ENCODE measurements at regions not wholly inside any gene's neighbourhood (a gene's known extent, or its start where the extent isn't known, plus 50 kb on each side); places are given as distances from the start of the nearest gene placed in this dataset.

DNA sequence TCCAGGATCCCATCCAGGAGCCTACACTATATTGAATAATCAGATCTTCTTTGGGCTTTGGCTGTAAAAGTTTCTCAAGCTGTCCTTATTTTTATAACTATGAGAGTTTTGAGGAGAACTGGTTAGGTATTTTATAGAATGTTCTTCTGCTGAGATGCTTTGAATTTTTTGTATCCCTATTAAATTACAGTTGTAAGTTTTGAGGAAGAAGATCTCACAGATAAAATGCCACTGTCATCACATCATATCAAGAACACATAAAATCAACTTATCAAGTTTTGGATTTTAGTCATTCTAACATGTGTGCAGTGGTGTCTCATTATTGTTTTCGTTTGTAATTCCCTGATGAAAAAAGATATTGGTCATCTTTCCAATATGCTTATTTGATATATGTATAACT is 260.2 kb upstream of the COL3A1 start:
- DNase-seq (ENCODE audit: low spot score), result no peak

DNA sequence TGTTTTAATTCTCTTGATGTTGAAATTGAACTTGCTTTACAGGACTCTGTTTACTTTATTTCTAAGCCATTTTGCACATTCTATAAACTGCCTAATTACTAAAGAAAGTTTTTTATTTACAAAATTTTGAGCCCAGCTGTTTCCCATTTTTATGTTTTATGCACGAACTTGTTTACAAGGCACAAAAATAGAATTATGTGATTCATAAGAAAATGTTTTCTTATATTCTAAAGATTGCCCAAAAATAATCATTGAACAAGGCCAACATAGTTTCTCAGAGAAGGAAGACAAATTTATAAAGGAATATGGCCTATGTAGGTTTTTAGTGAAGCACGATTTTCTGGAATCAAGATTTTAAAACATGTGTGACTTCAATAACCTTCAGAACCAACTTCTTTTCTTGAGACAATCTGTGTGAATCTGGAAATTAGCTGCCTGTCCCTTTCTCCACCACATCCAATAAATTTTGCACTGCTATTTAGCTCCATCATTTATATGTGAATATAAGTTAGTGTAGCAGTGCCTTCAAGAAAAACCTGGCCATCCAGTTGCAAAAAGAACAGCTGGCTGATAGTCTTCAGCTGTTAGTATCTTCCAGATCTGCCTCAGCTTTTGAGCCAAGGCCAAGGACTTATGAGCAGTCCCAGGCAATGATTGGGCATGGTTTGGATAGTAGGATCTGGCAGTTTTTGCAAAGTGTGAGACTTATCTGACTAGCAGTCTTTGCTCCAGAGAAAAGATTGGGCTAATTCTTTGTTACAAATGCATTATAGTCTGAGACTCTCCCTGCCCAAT is 253.2 kb upstream of the COL3A1 start:
- no peak for DNase-seq (ENCODE audit: low spot score)

DNA sequence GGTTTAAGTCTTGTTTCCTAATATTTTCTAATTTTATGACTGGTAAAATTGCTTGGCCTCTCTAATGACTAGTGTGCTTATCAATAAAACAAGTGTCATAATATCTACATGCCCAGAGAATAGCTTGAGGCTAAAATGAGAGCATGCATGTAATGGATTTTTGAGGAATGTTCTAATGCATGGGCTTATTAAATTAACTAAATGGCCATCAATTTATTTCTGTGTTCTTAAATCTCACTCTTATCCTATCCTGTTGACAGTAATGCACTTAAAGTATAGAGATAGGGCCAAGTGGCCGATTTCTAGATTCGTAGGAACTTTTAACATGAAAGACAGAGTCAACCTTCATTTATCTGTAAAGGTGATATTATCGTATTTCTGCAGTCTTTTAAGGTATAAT is 252.4 kb upstream of the COL3A1 start:
- no peak for DNase-seq (ENCODE audit: low spot score)

DNA sequence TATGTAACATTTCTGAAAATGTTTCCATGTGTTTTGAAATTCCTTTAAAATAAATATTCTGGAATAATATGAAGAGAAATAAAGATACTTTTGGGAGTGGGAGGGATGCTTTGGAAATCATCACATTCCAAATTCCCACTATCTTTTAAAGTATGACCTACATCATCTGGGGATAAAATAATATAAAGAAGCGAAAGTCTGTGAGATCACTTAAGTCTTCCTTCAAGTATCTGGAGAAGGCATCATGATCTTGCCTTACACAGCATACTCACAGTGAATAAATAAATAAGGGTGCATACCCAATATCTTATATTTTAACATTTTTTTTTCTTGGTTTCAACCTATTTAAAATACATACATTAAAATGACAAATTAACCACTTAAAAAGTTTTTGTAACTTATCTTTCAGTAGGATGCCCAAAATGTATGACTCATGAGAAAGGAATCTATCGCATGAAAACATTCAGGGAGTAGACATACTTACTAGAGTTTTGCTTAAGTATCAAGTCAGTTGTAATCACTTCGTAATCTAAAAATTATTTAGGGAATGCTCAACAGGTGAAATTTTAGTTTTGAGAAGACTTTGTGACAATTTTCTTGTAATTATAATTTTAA is 248.3 kb upstream of the COL3A1 start:
- DNase-seq (ENCODE audit: low spot score), result no peak

DNA sequence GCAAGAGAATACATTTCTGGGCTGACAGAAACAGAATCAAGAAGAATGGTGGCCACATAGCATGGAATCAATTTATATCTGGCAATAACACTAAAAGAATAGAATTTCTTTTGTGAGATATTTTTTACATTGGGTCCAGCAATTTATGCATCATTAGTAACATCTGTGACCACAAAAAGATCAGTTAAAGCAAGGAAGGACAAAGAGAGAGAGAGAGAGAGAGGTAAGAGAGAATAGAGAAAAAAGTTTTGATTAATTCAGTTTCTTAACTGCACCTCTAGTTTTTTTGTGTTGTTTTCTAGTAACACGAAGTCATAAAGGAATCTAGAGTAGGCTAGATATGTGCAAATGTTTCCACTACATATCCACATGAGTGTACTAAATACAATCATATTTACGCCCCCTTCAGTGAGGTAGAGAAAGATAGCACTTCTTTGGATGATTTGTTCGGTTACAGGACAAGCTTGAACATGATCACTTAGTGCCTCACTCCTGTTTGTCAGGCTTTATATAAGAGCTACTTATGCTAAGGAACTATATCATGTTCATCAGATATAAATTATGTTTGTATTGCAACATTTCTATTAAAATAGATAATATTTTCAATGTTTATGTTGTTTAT is 247.4 kb upstream of the COL3A1 start:
- DNase-seq (ENCODE audit: low spot score), result no peak

DNA sequence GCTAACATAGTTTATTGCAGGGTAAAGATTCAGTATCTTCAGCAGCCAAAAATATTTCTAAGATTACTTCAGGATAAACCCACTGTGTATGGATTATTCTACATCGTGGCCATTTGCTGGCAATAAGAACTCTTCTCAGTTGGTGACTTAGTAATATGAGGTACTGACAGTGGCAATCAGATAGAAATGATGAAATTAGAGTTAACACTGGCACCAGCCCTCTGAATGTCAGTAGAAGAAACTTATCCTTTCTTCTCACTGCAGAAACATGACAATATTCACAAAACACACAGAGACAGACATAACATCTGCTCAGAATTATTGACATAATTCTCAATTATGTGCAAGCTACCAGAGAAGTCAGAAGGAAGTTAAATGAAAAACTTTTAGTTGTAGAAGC is 246.3 kb upstream of the COL3A1 start:
- DNase-seq (ENCODE audit: low spot score), result no peak

DNA sequence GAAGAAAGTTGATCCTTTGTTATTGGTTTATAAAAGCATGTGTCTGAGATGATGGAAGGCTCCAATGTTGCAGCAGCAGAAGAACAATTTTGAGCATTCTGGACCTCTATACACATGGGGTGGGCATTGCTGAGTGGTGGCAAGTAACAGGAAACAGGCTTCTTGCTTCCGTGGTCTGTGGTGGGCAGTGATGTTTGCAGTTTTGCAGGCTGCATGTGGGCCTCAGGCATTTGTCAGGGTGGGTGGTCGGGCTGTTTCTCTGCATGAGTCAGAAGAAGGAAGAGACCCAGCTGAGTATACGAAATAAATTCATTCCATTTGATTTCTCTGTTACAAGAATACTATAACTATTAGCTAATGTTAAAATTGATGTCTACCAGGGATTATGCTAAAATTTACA is 239.5 kb upstream of the COL3A1 start:
- no peak for DNase-seq (ENCODE audit: low spot score)

DNA sequence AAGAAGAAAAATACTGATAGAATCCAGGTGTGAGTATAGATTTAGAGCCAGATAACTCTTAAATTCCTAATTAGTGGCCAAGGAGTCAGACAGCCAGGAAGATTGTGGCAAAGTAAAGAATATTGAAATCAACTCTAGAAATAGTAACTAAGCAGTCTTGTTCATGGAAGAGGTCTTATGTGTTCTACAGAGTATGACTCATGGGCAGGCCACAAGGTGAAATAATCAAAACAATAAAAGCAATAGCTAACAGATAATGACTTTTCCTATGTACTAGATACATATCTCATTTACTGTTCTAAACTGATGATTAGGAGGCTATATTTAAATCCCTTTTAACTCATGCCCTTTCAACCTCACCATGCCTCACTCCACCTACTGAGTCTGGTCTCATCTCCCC is 227.4 kb upstream of the COL3A1 start:
- DNase-seq (ENCODE audit: low spot score), result no peak

DNA sequence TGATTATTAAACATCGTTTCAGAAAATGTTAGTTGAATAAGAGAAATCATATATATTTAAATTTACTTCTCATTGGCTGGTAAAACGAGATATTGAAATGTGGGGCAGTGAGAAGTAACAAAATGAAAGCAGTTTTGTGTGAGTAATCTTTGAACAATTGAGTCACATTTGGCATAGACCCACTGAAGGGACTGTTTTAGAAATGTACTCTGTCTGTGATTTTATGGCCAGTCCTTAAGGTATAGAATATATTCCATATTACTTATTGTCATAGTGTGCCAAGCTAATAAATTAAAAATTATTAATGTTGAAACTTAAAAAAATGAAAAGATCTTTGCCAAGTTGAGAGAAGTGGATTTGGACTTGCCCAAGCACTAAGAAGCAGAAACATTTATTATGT is 222.4 kb upstream of the COL3A1 start:
- no peak for DNase-seq (ENCODE audit: low spot score)

DNA sequence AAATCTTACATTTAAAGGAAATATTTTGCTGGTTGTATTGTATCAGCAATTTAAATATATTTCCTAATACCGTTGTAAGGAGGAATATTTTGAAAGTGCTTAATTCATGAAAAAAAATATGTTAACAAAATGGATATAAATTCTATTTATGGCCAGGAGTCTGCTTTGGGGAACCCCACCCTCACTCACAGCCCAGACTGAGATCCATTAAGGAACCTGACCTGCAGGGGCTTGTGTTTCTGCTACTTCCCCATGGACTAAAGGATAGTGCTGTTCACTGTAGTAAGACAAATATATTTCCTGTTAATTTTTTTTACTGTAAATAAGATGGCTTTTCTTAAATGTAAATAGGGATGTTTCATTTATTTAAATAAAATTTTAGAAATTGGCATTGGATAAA is 221.9 kb upstream of the COL3A1 start:
- no peak for DNase-seq (ENCODE audit: low spot score)

DNA sequence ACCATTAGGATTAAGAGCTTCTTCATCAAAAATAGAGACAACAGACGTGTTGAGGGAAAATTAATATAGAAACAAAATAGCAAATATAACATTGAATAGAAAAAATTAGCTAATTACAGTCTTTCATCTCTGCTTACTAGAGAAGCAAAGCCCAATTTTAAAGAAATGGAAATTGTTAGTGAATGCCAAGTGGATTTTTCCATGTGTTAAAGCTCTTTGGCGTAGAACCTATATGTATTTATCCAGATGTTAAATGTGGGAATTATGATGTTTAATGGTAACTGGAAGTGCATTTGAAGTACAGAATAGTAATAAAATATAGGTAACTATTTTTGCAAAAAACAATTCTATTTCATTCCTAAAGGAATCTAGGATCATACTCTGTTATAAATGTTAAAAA is 212.0 kb upstream of the COL3A1 start:
- DNase-seq (ENCODE audit: low spot score), result no peak

DNA sequence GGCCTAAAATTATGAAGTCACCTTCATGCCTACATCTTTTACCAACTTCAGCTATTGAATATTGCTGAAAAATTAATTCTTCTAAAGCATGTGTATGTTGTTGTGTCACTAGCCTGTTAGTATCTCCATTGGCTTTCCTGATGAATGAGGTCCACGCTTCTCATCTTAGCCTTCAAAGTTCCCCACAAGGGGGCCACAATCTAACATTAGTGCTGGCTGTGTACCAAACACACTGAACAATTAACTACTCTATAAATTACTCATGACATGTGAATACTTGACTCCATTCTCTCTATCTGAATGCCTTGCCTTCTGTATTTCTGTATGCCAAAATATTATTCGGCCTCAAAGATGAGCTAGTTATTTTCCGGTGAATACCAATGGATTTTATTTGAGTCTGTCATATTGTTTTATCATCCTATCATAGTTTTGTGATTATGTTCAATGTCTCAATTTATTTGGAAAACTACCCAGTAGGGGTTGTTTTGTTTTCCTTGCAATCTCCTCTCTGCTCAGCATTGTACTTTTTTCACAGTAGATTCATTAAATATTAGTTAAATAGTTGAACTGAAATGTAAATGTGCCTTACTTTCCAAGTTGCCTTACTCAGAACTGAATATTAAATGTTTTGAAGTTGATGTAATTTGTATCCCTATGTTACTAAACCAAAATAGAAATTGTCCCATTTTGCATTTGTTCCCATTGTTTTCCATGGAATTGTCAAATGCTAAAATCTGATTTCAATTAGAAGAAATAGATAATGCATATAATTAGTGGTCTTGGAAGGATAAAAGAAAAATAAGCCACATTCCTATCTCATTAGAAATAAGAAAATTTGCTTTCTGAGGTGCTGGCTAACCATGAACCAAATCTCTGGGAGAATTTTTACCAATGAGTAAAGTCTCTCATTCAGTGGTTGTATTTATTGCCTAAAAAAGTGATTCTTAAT is 208.4 kb upstream of the COL3A1 start:
- DNase-seq (ENCODE audit: low spot score), result peak; percentile 73

DNA sequence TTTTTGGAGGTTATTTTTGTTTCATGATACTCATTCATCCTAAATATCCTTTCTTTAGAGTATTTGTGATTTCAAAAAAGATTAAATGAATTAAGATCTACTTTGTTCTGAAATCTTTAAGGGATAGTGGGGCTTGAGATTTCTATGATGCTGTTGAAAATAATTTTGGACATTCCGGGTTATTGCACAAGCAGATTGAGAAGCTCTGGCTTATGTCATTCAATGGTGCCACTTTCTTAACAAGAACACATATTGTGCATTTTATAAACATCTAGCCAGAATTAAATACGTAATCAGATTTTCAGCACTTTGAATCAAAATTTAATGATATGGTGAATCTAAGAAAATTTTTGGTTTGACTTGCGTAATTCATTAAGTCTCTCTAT is 207.7 kb upstream of the COL3A1 start:
- no peak for DNase-seq (ENCODE audit: low spot score)

DNA sequence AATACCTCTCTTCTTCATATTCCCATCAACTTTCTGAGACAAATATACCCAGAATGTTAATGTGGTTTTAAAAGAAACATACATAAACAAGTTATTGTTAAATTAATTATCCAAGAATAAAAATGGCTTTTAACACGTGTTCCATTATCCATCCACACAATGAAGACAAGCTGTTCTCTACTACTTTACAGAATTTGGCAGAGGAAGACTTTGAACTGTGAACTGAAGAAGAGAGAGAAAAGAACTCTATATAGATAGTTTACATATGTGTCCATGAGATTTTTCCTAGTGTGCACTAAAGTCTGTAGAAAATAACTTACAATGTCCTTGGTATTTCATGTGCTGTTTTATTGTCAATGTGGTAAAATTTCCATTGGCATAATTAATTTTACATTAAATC is 207.0 kb upstream of the COL3A1 start:
- DNase-seq (ENCODE audit: low spot score), result no peak

DNA sequence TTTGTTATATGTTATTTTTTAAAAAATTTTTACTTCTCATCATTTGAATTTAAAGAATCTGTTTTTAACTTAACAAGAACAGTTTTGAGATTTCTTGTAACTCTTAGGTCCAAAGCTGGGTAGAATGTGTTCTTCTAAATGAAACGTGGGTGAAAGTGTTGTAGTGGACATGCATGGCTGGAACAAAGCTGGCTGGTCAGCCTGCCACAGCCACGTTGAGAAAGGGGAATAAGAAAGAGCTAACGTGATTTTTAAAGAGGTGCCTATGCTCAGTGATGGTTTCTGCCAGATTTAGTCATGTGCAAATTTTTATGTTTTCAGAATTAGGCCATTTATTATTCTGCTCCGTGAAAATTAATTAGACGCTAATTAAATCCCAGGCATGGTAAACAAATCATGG is 203.9 kb upstream of the COL3A1 start:
- no peak for DNase-seq (ENCODE audit: low spot score)

DNA sequence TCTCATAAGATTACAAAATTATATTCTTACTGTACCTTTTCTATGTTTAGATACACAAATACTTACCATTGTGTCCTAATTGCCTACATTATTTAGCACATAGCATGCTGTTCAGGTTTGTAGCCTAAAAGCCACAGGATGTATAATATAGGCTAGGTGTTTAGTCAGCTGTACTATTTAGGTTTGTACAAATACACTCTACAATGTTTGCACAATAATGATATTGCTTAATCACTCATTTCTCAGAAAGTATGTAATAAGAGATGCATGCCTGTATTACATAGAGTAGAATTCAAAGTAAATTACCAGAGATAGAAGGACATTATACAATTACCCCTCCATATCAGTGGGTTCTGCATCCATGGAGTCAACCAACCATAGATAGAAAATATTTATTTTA is 201.1 kb upstream of the COL3A1 start:
- DNase-seq (ENCODE audit: low spot score), result no peak

DNA sequence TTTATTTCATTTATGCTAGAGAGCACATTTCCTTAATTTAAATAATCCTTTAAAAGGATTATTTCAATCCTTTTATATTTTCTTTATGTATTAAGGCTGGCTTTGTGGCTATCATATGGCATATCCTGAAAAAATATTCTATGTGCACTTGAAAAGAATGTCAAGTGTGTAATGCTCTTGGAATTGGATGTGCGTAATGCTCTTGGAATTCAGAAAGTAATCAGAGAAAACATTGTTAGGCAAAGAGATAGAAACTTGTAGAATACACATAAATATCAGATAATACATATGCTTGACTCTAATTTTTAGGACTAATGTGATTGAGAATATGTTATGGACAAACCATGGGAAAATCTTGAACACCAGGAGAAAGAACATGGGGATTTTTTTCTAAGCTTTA is 197.5 kb upstream of the COL3A1 start:
- DNase-seq (ENCODE audit: low spot score), result no peak

DNA sequence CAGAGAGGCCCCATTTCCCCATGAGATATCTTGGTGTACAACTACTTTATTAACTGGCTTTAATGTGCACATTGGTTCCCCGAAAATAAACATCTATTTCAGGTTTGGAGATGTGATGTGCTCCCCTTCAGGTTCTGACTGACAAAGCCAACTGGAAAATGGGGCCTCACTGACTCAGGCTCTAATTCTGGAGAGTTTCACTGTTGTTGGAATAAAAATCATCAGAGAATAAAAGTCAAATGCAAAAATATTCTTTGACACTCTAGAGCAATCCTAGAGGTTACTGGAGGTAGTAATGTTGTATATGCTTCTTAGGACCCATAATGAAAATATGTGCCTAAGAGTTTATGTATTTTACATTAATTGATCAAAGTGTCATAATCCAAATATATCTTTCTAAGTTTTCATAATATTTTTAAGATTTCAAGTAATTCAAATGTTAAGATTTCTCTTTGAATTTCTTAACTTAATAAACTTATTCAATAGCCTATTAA is 189.9 kb upstream of the COL3A1 start:
- DNase-seq (ENCODE audit: low spot score), result no peak

DNA sequence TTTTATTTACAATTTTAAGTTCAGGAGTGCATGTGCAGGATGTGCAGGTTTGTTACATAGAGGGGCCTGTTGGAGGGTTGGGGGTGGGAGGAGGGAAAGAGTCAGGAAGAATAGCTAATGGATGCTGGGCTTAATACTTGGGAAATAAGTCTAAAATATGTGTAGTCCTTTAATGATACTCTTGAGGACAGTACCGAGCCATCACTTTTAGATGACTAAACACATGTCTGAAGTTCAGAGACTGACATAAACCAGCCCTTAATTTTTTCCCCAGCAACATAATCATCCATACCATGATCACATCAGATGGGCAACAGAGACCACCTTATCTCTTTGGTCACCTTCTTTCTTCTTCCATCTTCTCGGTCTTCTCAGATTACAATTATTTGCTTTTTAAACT is 189.1 kb upstream of the COL3A1 start:
- DNase-seq (ENCODE audit: low spot score), result no peak

DNA sequence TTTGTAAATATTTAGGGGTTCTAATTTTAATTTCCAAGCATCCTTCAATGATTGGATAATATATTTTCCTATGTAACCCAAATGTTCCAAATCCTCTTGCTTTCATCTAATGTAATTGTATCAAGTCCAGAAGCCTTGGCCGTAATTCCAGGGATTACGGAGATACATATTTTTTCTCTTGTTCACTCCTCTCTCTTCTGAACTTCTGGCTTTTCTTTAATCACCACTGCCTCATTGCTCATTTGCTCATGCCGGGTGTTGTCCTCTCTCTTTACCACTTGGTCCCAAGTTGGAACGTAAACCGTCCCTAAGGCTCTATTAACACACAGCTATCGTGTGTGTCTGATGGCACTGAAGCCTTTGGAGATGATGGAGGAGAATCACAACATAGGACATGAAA is 188.7 kb upstream of the COL3A1 start:
- DNase-seq (ENCODE audit: low spot score), result no peak

DNA sequence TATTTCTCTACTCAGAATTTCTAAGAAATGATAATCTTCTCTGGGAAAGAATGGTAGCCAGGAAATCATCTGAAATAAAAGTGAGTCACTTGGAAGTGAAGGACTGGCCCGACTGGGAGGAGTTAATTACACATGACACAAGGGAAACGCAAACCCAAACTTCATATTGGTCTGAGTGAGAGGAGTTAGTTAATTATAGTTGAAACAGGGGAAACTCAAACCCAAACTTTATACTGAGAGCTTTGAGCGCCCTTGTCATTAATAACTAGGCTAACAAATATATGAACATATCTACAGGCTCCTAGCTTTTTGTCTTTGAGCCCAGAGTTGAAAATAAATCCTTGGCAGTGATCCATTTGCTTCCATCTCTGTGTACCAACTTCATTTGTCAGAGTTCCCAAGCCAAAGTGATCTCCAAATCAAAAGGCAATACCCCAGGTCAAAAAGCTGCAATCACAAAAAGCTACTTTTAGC is 187.8 kb upstream of the COL3A1 start:
- DNase-seq (ENCODE audit: low spot score), result no peak

Measured in HT-29 (cell line).